ENCODE measurements at regions not wholly inside any gene's neighbourhood (a gene's known extent, or its start where the extent isn't known, plus 50 kb on each side); places are given as distances from the start of the nearest gene placed in this dataset.

GRCh38 chr5:36751886-36752285, 124.7 kb upstream of the NIPBL start:
- BruUV-seq (replicated peaks): no TSS peak
- peak; percentile 51; the same call in 1 of the 2 replicates for ATAC-seq
- no peak overlapping the region for H3K4me3 ChIP-seq (ENCODE audit: low read length)
- H3K9ac ChIP-seq (ENCODE audit: low read length): no peak overlapping the region
- no peak overlapping the region for H2AFZ ChIP-seq (ENCODE audit: low read length)
- no peaks in the 10 kb centered on the region for H4K20me1 ChIP-seq (ENCODE audit: low read length)
- ChIA-PET CTCF (no interaction called here), POLR2A (ENCODE audit: unreplicated experiment) (no interaction called here)
- no peak overlapping the region for H3K4me2 ChIP-seq (ENCODE audit: low read length)
- DNase-seq: peak; percentile 28
- no peaks in the 10 kb centered on the region for H3K9me2 ChIP-seq (replicated peaks; ENCODE audit: low read length)
- H3K27ac ChIP-seq (ENCODE audit: low read length): no peak overlapping the region
- no peaks in the 10 kb centered on the region for H3K79me2 ChIP-seq (ENCODE audit: low read length)
- H3K36me3 ChIP-seq (ENCODE audit: low read depth, low read length): no peaks in the 10 kb centered on the region
- H3K4me1 ChIP-seq (ENCODE audit: insufficient read depth, low read length): no peaks in the 10 kb centered on the region
- no peaks in the 10 kb centered on the region for H3F3A ChIP-seq (ENCODE audit: low read length, unreplicated experiment)
- no peaks in the 10 kb centered on the region for H3K9me3 ChIP-seq (ENCODE audit: low read length)
- 0 out of 2 replicates have a peak, but pooled peaks have one; percentile 33 for TF ChIP-seq CTCF (conservative IDR thresholded peaks at IDR 0.05; ENCODE audit: low read depth, low read length)
- no peak for TF ChIP-seq EZH2phosphoT487 (IDR thresholded peaks at IDR 0.05; ENCODE audit: borderline replicate concordance, low read length)
- no peak for TF ChIP-seq EZH2 (IDR thresholded peaks at IDR 0.05; ENCODE audit: low read length, unreplicated experiment)
- peaks cover 51% of the 10 kb centered on the region for H3K27me3 ChIP-seq (ENCODE audit: low read length)
- intact Hi-C loops (cut with micrococcal nuclease): no loop called here

- no peaks in the 10 kb centered on the region for H3K4me1 ChIP-seq (ENCODE audit: insufficient read depth, low read length)
- no peak for TF ChIP-seq EZH2phosphoT487 (IDR thresholded peaks at IDR 0.05; ENCODE audit: borderline replicate concordance, low read length)
- no peak for TF ChIP-seq CTCF (conservative IDR thresholded peaks at IDR 0.05; ENCODE audit: low read depth, low read length)
- no peak for TF ChIP-seq EZH2 (IDR thresholded peaks at IDR 0.05; ENCODE audit: low read length, unreplicated experiment)
- no peaks in the 10 kb centered on the region for H3K9me2 ChIP-seq (replicated peaks; ENCODE audit: low read length)
- no TSS peak for BruUV-seq (replicated peaks)
- H3K9me3 ChIP-seq (ENCODE audit: low read length): no peaks in the 10 kb centered on the region
- H3K36me3 ChIP-seq (ENCODE audit: low read depth, low read length): no peaks in the 10 kb centered on the region
- H3K4me2 ChIP-seq (ENCODE audit: low read length): no peak overlapping the region
- ChIA-PET POLR2A (ENCODE audit: unreplicated experiment) (no interaction called here), CTCF (no interaction called here)
- no peak for ATAC-seq
- peaks cover 44% of the 10 kb centered on the region; the same call in 1 of the 2 replicates for H3K27me3 ChIP-seq (ENCODE audit: low read length)
- H3F3A ChIP-seq (ENCODE audit: low read length, unreplicated experiment): no peaks in the 10 kb centered on the region
- H3K4me3 ChIP-seq (ENCODE audit: low read length): no peak overlapping the region
- H2AFZ ChIP-seq (ENCODE audit: low read length): no peak overlapping the region
- no peaks in the 10 kb centered on the region for H4K20me1 ChIP-seq (ENCODE audit: low read length)
- intact Hi-C loops (cut with micrococcal nuclease): no loop called here
- no peaks in the 10 kb centered on the region for H3K79me2 ChIP-seq (ENCODE audit: low read length)
- no peak for DNase-seq
- no peak overlapping the region for H3K9ac ChIP-seq (ENCODE audit: low read length)
- H3K27ac ChIP-seq (ENCODE audit: low read length): no peak overlapping the region
Observed at GRCh38 chr5:36755342-36755741, 121.2 kb upstream of the NIPBL start.

- H3K27ac ChIP-seq (ENCODE audit: low read length): no peak overlapping the region
- no peaks in the 10 kb centered on the region for H3K79me2 ChIP-seq (ENCODE audit: low read length)
- no peaks in the 10 kb centered on the region for H3K36me3 ChIP-seq (ENCODE audit: low read depth, low read length)
- ChIA-PET POLR2A (ENCODE audit: unreplicated experiment) (no interaction called here), CTCF (no interaction called here)
- H3K4me1 ChIP-seq (ENCODE audit: insufficient read depth, low read length): no peaks in the 10 kb centered on the region
- H3K27me3 ChIP-seq (ENCODE audit: low read length): peaks cover 41% of the 10 kb centered on the region; the same call in 1 of the 2 replicates
- BruUV-seq (replicated peaks): no TSS peak
- no peaks in the 10 kb centered on the region for H3K9me3 ChIP-seq (ENCODE audit: low read length)
- H3K9me2 ChIP-seq (replicated peaks; ENCODE audit: low read length): no peaks in the 10 kb centered on the region
- H3K4me2 ChIP-seq (ENCODE audit: low read length): no peak overlapping the region
- H2AFZ ChIP-seq (ENCODE audit: low read length): no peak overlapping the region
- no peak overlapping the region for H3K4me3 ChIP-seq (ENCODE audit: low read length)
- no peak overlapping the region for H3K9ac ChIP-seq (ENCODE audit: low read length)
- H3F3A ChIP-seq (ENCODE audit: low read length, unreplicated experiment): no peaks in the 10 kb centered on the region
- ATAC-seq (no peak), DNase-seq (no peak)
- H4K20me1 ChIP-seq (ENCODE audit: low read length): no peaks in the 10 kb centered on the region
- intact Hi-C loops (cut with micrococcal nuclease): no loop called here
- no peak for TF ChIP-seq EZH2 (IDR thresholded peaks at IDR 0.05; ENCODE audit: low read length, unreplicated experiment)
- no peak for TF ChIP-seq EZH2phosphoT487 (IDR thresholded peaks at IDR 0.05; ENCODE audit: borderline replicate concordance, low read length)
- no peak for TF ChIP-seq CTCF (conservative IDR thresholded peaks at IDR 0.05; ENCODE audit: low read depth, low read length)
Observed at GRCh38 chr5:36755920-36756488, 120.6 kb upstream of the NIPBL start.

Data from PC-3 (cell line).